ENCODE measurements at regions not wholly inside any gene's neighbourhood (a gene's known extent, or its start where the extent isn't known, plus 50 kb on each side); places are given as distances from the start of the nearest gene placed in this dataset.

DNA sequence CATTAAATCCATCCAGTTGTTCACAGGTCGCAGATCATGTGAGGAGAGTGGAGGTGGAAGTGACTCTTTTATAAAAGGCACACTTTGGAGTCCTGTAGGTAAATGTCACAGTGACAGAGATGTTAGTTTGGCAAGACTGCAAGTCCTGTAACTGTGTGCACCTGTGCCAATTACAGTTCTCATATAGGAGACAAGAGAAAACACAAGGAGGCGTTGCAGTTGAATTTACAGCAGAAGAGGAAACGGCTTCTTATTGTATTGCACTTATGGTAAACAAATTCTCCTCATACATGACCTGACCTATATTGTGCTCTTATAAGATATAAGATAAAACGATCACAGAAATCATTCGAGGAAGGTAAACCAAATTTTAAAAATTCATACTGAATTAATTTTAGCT lies 732.8 kb upstream of the SLC10A2 start:
- ChIA-PET POLR2A (no interaction called here), CTCF (no interaction called here)
- Histone ChIP-seq H3K27ac (ENCODE audit: extremely low read depth, low read depth, low read length) (no peak overlapping the region), H3K36me3 (ENCODE audit: control insufficient read depth in 2 of 2, insufficient read depth in 1 of 2, low read length in 2 of 2) (no peaks in the 10 kb centered on the region), H3K4me1 (ENCODE audit: control insufficient read depth, insufficient read depth, low read length) (no peaks in the 10 kb centered on the region), H3K9me3 (ENCODE audit: control insufficient read depth, insufficient read depth, low read depth, low read length) (no peaks in the 10 kb centered on the region), H3K4me3 (ENCODE audit: low read depth, low read length) (no peak overlapping the region)
- TF ChIP-seq ATF2 (tag by site-specific recombination; IDR thresholded peaks at IDR 0.05; ENCODE audit: low read depth) (no peak), PRDM4 (tag by site-specific recombination; IDR thresholded peaks at IDR 0.05) (no peak), ZNF521 (tag by site-specific recombination; IDR thresholded peaks at IDR 0.05) (no peak), ZNF2 (tag by site-specific recombination; IDR thresholded peaks at IDR 0.05) (no peak), ZNF391 (tag by site-specific recombination; IDR thresholded peaks at IDR 0.05; ENCODE audit: borderline replicate concordance, low read depth) (no peak)

DNA sequence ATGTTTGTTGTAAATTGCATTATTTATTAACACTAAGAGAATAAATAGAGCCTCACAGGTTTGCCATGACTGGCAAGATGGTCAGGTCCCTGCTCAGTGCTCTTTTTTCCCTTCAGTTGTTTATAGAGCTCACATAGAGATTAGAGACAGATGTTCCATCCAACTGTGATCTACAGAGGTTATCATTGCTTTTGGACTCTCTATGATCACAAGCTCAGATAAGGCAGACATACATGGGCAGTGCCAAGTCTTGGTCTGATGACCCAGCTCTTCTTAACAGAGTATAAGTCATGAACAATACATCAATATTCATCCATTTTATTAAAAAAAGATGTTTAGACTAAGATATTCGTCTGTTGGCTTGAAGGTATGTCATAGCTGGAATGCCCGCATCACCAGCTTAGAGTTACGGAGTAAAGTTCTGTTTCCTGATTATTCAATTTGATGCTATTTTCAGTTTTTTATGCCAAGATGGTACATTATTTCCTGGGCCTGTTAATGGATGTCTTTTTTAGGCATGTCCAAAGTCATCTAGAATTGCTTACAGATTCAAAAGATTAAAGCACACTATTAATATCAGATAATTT lies 729.8 kb upstream of the SLC10A2 start:
- POLR2A ChIA-PET, result no interaction called here
- Histone ChIP-seq H3K27ac (ENCODE audit: extremely low read depth, low read depth, low read length) (no peak overlapping the region), H3K4me3 (ENCODE audit: low read depth, low read length) (no peak overlapping the region), H3K36me3 (ENCODE audit: control insufficient read depth in 2 of 2, insufficient read depth in 1 of 2, low read length in 2 of 2) (no peaks in the 10 kb centered on the region), H3K9me3 (ENCODE audit: control insufficient read depth, insufficient read depth, low read depth, low read length) (no peaks in the 10 kb centered on the region), H3K4me1 (ENCODE audit: control insufficient read depth, insufficient read depth, low read length) (no peaks in the 10 kb centered on the region)
- CTCF ChIA-PET, result interaction anchor here (0.6 kb wide), 1 partner anchor 143 kb away, joined by 4 read pairs; no protein-coding TSS in a partner anchor
- no peak for TF ChIP-seq ZFP69B (tag by site-specific recombination; IDR thresholded peaks at IDR 0.05)
- no peak for TF ChIP-seq GLIS2 (tag by site-specific recombination; IDR thresholded peaks at IDR 0.05)
- no peak for TF ChIP-seq OSR2 (tag by site-specific recombination; IDR thresholded peaks at IDR 0.05)
- TF ChIP-seq ZNF23 (tag by site-specific recombination; IDR thresholded peaks at IDR 0.05; ENCODE audit: borderline replicate concordance), result no peak
- no peak for TF ChIP-seq PRDM4 (tag by site-specific recombination; IDR thresholded peaks at IDR 0.05)
- TF ChIP-seq SP7 (tag by site-specific recombination; IDR thresholded peaks at IDR 0.05), result no peak
- TF ChIP-seq ZNF561 (tag by site-specific recombination; IDR thresholded peaks at IDR 0.05; ENCODE audit: borderline replicate concordance), result no peak
- TF ChIP-seq ZNF623 (tag by site-specific recombination; IDR thresholded peaks at IDR 0.05), result no peak
- no peak for TF ChIP-seq KLF10 (tag by site-specific recombination; IDR thresholded peaks at IDR 0.05)
- no peak for TF ChIP-seq ZBTB8A (tag by site-specific recombination; IDR thresholded peaks at IDR 0.05)
- no peak for TF ChIP-seq ZNF548 (tag by site-specific recombination; IDR thresholded peaks at IDR 0.05)
- TF ChIP-seq AEBP2 (tag by site-specific recombination; IDR thresholded peaks at IDR 0.05; ENCODE audit: borderline replicate concordance), result no peak
- no peak for TF ChIP-seq ZNF416 (tag by site-specific recombination; IDR thresholded peaks at IDR 0.05)
- TF ChIP-seq ZEB2 (tag by site-specific recombination; IDR thresholded peaks at IDR 0.05), result no peak
- TF ChIP-seq ZSCAN4 (tag by site-specific recombination; IDR thresholded peaks at IDR 0.05), result no peak
- no peak for TF ChIP-seq ZNF704 (tag by site-specific recombination; IDR thresholded peaks at IDR 0.05)
